ENCODE measurements at regions not wholly inside any gene's neighbourhood (a gene's known extent, or its start where the extent isn't known, plus 50 kb on each side); places are given as distances from the start of the nearest gene placed in this dataset.

DNA sequence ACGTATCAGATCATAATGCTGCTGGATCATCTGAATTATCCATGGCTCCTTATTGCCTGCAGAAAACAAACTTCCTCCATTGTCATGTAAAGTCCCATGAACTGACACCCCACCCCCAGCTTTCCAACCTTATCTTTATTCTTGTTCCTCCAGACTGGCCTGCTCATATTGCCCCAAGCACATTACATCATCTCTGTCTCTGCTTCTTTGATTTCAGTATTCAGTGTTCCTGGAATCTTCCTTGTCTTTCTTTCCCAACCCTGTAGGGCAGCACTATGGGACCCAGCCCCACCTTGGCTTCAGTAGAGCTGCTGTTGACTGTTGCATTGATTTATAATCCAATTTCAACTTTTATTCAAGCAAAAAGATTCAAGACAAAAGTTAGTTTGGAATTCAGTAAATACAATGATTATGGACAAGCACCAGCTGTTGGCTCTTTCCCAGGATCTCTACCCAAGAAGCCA lies 187.5 kb upstream of the ECI2 start:
- DNase-seq (ENCODE audit: low spot score), result no peak

DNA sequence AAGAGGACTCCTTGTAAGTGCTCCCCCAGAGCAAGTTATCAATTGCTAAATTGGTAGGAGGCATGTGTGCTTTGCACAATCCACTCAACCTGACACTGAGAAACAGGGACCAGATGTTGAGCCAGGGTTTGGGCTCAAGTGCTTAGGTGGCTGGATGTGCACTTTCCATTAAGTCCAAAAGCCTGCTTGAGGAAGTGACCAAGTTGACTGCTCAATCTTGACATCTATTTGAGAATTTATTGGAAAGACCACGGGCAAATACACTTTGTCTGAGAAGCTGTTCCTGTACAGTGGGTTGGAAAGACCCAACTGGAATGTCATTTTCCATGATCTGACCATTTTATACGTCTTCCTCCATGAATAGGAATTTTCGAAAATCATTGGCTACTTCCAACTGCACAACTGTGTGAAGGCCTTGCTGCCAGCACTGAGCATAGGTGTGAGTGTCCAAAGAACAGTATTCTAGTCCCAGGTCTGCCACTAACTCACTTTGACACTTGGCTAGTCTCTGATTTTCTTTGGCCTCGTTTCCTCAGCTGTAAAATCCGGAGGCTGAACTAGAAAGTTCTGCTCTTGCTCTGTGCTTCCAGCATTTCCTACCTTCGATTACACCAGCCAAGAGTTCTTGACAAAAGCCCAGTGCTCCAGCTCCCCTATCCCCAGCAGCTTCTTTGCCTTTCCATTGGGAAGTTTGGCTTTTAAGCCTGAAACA lies 186.9 kb upstream of the ECI2 start:
- no peak for DNase-seq (ENCODE audit: low spot score)

DNA sequence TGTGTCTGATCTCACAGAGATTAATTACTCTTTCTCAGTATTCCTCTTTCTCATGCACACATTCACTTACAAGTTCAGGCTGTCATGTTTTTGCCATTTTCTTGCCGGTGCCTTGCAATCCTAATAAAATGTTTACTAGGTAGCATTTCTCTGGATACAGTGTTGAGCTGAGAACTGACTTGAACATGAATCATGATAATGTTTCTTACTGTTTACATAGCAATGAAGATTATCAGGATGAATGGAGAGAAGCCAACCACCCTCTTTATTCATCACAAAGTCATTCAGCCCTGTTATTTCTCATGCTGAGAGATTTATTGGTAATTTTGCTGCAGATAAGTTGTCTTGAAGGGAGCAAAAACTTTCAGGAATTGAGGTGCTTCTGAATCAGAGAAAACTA lies 185.5 kb upstream of the ECI2 start:
- DNase-seq (ENCODE audit: low spot score), result peak; percentile 60

DNA sequence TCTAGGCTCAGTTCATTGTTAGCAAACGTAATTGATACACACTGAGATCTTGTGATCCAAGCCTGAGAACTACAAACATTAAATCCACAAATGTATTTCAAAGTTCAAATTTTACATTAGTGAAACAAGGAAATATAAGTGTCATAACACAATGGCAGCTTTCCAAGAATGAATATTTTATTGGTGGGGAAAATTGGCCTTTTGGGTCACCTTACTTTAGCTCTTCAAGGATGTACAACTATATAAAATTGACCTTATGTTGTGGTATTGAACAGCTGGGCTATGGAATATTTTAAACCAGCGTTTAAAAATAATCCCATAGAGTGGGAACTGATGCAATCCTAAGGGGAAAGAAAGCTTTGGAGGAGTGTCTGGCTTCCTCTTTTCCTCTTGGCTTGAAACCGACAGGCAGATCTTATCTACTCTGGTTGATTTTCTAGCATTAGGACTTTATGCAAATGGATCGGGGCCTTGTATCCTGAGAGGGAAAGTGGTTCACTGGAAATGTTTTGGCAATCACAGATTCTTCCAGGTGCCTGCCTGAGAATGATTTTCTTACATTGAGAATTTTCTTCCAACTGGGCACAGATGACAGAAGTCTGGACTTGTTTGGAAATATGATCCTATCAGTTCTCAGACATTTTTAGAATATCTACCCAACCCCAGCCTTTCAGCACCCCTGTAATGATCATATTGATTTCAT lies 184.8 kb upstream of the ECI2 start:
- no peak for DNase-seq (ENCODE audit: low spot score)

DNA sequence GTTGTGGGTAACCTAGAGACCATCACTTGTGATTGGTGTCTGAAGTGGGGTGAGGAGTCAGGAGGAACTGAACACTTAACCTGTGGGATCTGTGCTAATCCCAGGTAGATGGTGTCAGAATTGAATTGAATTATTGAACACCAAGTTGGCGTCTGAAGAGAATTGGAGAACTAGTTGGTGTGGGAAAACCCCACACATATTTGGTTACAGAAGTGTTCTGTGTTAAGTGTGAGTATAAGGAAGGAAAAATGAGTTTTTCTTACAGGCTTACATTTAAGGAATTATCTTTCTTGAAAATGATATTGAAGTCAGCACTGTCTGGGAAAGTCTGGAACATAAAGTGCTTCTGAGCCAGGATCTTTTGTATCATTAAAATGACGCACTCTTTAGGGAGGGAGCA lies 182.9 kb upstream of the ECI2 start:
- DNase-seq (ENCODE audit: low spot score), result no peak

DNA sequence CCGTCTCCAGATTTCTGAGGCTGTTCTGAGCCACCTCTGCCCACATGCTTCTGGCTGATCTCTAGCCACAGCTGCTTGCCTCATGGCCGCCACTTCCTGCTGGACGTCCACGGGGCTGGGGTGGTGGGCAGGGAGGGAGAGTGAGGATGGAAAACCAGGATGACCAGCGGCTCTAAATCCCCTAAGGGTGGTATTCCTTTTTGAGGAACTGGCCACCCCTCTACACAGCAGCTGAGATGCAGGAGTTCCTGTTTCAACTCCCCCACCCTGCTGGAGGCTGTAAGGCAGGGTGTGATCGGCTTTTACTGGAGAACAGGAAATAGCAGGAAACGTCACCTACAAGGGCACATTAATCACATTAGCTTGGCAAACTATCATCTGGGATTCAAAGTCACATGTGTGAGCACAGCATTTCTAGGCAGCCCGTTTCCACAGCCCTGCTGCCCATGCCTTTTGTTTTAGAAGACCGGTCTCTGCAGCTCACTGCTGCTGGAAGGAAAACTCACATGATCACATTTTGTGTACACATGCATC lies 181.6 kb upstream of the ECI2 start:
- peak; percentile 48 for DNase-seq (ENCODE audit: low spot score)

DNA sequence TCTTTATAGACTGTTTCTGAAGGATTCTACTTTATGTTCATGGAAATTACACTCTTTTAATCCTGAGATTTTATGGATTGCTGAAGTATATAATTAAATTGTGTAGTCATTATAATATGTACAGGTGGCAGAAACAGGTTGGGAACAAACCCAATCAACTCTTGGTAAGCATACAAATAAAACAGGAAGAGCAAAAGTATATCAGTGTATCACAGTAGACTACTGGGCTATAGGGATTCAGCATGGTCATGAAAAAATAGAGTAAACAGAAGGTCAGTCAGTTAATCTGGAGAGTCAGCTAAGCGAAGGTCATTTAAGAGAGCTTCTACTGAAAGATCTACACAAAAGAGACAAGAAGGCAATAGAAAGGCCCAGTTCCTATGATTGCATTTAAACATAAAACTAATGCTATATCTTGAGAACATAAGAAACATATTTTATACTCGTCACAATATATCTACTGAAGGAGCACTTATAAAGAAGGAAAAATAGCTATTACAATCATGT lies 178.9 kb upstream of the ECI2 start:
- no peak for DNase-seq (ENCODE audit: low spot score)

DNA sequence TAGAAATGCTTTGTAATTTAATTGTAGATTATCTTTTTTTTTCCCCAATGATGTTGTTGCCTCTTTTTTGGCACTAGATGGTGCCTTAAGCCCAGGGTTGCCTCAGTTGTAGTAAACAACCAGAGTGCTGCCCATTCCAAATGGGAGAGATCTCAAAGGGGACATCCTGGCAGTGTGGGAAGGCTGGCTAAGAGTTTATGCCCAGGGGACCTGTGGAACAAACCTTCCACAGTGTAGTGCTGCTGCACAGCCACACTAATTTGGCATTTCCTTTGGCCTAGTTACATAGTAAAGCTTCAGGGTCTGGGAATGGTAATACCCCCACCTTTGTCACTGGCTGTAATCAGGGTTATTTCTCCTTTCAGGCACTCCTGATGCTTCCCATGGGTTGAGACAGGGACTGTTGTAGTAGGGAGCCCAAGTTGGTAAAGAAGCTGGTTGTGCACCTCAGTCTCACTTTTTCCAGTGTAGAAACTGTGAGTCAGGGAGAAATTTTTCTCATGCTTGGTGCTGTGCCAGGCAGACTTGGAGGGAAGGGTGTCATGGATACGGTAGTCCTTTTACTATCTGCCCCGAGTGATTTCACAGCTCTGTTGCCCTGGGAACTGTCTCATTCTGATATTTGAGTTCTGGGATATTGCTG lies 177.8 kb upstream of the ECI2 start:
- peak; percentile 75 for DNase-seq (ENCODE audit: low spot score)

DNA sequence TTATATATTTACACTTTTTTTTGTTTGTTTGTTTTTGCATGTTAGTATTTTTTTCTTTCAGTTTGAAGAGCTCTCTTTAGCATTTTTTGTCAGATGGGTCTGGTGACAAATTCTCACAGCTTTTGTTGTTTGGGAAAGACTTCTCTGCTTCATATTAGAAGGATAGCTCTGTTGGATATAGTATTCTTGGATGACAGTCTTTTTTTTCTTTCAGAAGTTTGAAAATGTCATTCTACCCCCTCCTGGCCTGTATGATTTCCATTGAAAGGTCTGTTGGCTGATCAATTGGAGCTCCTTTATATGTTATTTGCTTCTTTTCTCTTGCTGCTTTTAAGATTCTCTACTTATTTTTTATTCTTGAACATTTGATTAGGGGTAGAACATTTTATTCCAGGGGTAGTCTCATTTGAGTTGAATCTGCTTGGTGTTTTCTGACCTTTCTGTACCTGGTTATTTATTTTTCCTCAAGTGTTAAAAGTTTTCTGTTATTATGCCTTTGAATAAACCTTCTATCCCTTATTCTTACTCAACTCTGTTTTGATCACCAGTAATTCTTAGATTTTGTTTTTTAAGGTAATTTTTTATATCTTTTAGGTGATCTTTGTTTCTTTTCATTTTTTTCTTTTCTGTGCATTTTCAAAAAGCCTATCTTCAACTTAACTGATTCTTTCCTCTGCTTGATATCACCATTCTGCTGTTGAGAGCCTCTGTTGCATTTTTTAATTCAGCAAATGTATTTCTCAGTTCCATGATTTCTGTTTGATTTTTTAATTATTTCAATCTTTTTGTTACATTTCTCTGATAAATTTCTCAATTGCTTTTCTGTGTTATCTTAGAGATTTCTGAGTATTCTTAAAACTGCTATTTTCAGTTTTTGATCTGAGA lies 176.8 kb upstream of the ECI2 start:
- no peak for DNase-seq (ENCODE audit: low spot score)

DNA sequence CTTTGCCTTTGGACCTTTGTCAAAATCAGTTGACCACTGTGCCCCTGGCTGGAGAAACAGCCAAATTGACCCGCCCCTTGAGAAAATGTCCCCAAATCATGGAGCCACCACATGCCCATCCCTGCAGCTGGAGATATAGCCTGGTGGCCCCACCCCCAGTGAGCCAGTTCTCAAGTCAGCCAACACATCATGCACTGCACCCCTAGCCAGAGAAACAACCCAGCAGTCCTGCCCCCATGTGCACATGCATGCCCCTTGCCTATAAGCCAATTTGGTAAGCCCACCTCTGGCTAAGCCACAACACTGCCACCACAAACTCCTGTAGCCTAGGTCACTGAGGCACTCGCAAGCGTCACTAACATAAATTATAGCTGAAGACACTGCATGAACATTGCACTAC lies 174.2 kb upstream of the ECI2 start:
- no peak for DNase-seq (ENCODE audit: low spot score)

DNA sequence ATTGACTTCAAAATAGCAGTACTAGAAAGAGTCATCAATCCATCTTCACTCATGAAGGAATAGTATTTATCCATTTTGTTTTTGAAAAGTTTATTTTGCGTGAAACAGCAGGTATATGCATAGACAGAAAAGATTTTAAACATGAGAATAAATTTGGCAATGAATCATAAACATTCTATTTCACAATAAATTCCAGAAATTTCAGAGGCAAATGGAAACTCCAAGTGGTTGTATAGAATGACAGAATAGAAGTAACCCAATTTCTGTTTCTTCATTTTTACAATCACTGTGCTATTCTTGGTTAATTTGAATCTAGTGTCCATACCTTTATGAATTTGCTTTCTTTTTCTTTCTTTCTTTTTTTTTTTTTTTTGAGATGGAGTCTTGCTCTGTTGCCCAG lies 173.0 kb upstream of the ECI2 start:
- no peak for DNase-seq (ENCODE audit: low spot score)

DNA sequence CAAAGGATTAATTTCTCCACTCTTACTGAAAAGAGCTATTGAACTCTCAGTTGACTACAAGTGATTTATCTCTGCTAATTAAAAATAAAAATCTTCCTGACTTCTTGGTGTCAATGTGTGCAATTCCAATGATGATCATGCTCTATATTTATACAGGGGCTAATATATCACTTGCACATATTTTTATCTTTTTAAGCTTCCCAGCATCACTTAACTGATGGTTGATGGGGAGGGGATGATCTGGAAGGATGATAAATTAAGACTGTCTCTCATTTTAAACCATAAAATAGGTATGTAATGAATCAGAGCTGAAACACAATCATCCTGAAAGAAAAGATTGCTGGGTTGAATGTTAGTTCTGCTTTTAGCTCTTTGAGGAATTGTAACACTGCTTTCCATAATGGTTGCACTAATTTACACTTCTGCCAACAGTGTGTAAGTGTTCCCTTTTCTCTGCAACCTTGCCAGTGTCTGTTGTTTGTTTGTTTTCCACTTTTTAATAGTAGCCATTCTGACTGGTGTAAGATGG lies 169.6 kb upstream of the ECI2 start:
- no peak for DNase-seq (ENCODE audit: low spot score)

DNA sequence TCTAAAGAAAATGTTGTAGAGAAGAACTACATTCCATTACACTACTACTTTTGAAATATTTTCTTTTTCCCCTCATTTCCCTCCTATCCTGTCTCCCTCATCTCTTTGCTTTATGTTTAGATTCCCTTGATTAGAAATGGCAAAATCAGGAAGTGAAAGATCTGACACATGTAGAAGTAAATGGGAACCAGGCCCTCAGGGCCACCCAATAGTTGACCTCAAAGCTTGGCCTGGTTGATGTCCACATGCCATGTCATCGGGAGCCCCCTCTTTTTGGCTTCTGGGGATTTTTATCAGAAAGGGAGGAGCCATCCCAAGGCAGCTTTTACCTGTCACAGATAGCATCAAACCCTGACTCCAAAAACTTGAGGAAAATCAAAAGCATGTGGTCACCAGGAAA lies 168.3 kb upstream of the ECI2 start:
- DNase-seq (ENCODE audit: low spot score), result no peak

DNA sequence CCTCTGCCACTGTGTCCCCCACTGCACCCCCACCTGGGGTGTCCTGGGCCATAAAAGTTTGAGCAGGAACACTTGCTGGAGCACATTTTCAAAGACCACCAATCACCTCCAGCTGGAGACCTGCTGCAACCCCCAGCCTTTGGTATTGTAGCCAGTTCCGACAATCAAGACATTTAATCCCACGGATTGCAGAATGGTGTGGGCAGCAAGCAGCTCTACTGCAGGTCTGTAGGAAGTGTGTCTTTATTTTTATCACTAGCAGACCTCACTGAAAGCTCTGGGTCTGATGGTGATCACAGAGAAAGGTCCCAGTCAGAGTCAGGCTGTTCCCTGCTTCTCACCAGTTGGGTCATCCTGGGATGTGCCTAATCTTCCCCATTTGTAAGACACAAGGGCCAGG lies 167.1 kb upstream of the ECI2 start:
- no peak for DNase-seq (ENCODE audit: low spot score)

DNA sequence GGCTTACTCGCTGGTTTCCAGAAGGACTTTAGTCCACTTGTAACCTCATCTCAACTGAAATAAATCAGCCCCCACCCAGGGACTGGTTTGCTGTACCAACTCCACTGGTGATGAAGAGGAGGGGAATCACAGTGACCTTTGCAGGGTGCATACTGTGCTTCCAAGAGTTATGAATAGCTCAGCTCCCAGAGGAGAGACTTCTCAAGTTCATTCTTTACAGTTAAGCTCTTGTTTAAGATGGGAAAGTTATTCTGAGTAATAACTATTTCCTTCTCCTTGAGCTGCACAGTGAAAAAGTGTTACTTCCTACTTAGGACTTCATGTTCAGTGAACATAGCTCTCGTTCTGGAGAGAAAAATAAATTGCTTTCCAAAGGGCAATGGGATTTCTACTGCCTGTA lies 166.5 kb upstream of the ECI2 start:
- DNase-seq (ENCODE audit: low spot score), result no peak

DNA sequence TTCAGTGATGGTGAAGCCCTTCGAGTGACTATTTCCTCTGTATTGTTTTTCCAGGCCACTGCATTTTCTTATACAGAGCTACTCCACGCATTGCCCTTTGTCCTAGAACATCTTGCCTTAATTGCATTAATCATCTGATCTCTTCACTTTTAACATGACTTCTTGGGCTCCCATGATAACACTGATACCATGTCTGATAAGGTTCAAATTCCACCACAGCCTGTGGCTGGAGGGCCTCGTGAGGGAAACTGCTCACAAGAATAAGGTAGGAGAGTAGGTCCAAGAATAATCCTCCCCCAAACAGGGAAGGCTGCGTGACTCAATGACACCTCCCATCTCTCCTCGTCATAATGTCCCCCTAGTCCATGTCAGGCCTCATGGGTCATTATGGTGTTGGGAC lies 165.5 kb upstream of the ECI2 start:
- no peak for DNase-seq (ENCODE audit: low spot score)

DNA sequence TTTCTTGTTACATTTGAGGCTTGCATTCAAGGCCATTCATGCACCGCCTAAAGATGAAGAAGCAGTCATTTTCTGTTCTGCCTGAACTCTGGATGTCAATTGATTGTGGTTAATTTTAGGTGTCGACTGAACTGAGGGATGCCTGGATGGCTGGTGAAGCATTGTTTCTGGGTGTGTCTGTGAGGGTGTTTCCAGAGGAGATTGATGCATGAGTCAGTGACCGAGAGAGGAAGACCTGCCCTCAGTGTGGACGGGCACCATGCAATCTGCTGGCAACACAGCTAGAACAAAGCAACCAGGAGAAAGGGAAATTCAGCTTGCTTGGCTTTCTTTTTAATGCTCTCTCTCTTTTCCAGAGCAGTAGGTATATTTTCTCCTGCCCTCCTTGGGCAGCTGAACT lies 164.1 kb upstream of the ECI2 start:
- DNase-seq (ENCODE audit: low spot score), result no peak

DNA sequence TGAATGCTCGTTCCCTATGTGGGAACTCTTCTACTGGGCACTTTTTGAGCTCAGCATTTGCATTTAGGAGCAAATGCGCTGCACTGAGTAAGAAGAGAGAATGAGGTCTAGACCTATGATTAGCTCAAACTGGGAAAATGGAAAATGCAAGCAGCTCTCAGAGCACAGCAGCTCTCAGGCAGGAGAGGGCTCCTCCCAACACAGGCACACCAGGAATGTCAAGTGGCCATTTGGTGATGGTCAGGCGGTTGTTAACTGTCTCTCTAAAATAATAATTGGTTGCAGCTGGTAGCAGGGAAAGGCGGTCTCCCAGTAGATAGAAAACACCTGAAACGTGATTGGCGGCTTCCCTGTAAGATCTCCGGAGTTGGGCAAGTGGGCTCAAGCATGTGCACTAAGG lies 162.0 kb upstream of the ECI2 start:
- no peak for DNase-seq (ENCODE audit: low spot score)

DNA sequence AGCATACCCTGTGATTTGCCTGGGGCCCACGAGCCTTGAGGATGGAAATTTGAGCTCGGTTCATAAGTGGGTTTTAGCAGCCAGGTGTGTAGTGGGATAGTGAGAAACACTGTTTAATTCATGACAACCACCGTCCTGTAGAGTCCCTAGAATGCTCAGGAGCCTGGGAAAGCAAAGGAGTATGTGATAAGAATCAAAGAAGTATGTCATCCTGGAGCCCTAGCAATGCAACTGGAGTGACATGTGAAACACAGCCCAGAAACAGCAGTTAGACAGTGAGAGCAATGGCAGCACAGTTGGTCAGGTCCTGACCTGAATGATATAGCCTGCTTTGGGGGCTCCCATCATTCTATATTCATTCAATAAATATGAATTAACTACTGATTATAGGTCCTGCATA lies 161.2 kb upstream of the ECI2 start:
- DNase-seq (ENCODE audit: low spot score), result no peak

DNA sequence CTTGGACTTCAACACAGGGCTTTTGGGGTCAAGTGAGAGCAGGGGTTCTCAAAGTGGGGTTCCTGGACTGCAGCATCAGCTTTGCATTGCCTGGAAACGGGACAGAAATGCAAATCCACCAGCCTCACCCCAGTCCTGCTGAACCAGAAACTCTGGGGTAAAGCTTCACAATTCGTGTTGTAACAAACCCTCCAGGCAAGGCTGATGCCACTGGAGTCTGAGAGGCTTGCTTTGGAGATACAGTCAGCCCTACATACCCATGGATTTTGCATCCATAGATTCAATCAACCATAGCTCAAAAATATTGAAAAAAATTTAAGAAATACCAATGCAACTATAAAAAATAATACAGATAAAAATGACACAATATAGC lies 160.4 kb upstream of the ECI2 start:
- DNase-seq (ENCODE audit: low spot score), result no peak

DNA sequence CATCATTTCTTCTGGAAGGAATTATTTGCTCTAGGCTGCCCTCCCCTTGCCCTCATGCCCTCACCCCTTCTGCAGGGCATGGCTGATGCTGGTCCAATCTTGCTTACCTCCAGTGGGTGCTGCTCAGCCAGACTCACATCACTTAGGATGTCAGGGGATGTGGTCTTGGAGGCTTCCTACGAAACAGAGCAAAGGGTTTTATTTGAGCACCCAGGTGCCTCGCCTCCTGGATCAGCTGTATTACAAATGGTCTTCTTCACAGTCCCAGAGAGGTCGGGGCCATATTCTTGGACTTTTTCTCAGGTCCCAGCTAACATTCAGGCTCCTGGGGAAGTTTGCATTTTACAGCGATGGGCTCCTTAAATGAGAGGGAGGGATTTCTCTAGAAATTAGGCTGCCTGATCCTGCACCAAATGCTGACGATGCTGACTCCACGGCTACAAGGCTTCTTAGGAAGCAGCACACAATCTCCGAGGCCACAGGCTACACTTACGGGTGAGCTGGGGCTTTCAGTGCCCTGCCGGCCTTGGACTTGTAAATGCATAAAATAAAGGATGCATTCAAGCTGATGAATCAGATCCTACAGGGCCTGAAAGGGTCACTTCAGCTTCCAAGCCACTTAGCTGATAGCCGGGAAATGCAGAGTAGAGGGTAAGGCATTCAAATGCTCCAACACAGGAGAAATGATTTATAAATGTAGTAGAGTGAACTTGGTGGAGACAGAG lies 159.8 kb upstream of the ECI2 start:
- DNase-seq (ENCODE audit: low spot score), result no peak
